Esophagus muscularis mucosa (tissue), 4 donors: ENCODE measurements at regions not wholly inside any gene's neighbourhood (a gene's known extent, or its start where the extent isn't known, plus 50 kb on each side); places are given as distances from the start of the nearest gene placed in this dataset.

ENCODE experiments used
- CTCF ChIP-seq, 3 experiments: fragments of 200-600 bp in 2 of 3; fragments of 450-650 bp in 1 of 3; sonication (generic) in 2 of 3; IDR thresholded peaks; one replicate each; pipeline ENCODE4 v1.5.1; 2017 to 2019; ENCODE audit warnings: antibody characterized with exemption in 3 of 3, mild to moderate bottlenecking in 2 of 3, moderate library complexity in 1 of 3
- EP300 ChIP-seq: sonication (generic); formaldehyde crosslinking; IDR thresholded peaks from one replicate; pipeline ENCODE4 v1.6.1; 2017; ENCODE audit warnings: antibody characterized with exemption
- POLR2A ChIP-seq: fragments of 450-650 bp; IDR thresholded peaks from one replicate; pipeline ENCODE4 v1.6.1; 2017; ENCODE audit warnings: antibody characterized with exemption, moderate library complexity, mild to moderate bottlenecking, low read depth

- TF ChIP-seq CTCF (IDR thresholded peaks at IDR 0.05) = no peak
- TF ChIP-seq EP300 = no peak
- no peak for TF ChIP-seq POLR2A
Observed at GRCh38 chr5:114174837-114175236, 187.0 kb upstream of the KCNN2 start.
